Panc1 (cell line): ENCODE measurements at regions not wholly inside any gene's neighbourhood (a gene's known extent, or its start where the extent isn't known, plus 50 kb on each side); places are given as distances from the start of the nearest gene placed in this dataset.
"Not testable (repeated sequence)": the region's sequence is repeated elsewhere in the genome, so short reads cannot be mapped to it uniquely, and the experiment has no call there.

ENCODE experiments used
- ATAC-seq: fragments of 200-7000 bp; cut with Tn5 transposase; 2 replicates; pipeline ENCODE4 v1.9.1; 2020; ENCODE audit warnings: mild to moderate bottlenecking, moderate library complexity
- BruUV-seq: library from RNA; stranded (reverse); fragments of 400-500 nt; replicated peaks from 2 replicates; lab custom pipeline; 2021; lab: Mats Ljungman, UMichigan
- CTCF ChIA-PET: fragments of 300-600 bp; sonication (Branson Sonifier 250); formaldehyde crosslinking; loops from one replicate; lab custom pipeline; 2022; ENCODE audit warnings: antibody characterized with exemption; lab: Charles Lee
- POLR2A ChIA-PET: fragments of 300-600 bp; sonication (Branson Sonifier 250); formaldehyde crosslinking; loops from one replicate; lab custom pipeline; 2022; ENCODE audit warnings: antibody characterized with exemption; lab: Charles Lee
- DNase-seq: peaks from one replicate; pipeline ENCODE4 v3.0.0-alpha.2; 2010; ENCODE audit warnings: low read depth, low spot score
- H3K27ac ChIP-seq: 2 replicates; pipeline ENCODE4 v1.5.1; 2011; ENCODE audit warnings: mild to moderate bottlenecking, low read length, inconsistent platforms
- H3K27me3 ChIP-seq: fragments of 200-500 bp; sonication (Bioruptor generic); 2 replicates; pipeline ENCODE4 v1.6.0; 2014; ENCODE audit warnings: low read length, inconsistent platforms; ENCODE audit not compliant: control insufficient read depth, insufficient read depth
- H3K36me3 ChIP-seq: fragments of 200-500 bp; sonication (Bioruptor generic); 2 replicates; pipeline ENCODE4 v1.5.1; 2014; ENCODE audit warnings: inconsistent platforms, mild to moderate bottlenecking, low read length, moderate library complexity; ENCODE audit not compliant: control insufficient read depth, insufficient read depth
- H3K4me1 ChIP-seq: 2 replicates; pipeline ENCODE4 v1.5.1; 2011; ENCODE audit warnings: inconsistent platforms, mild to moderate bottlenecking, low read length, moderate library complexity; ENCODE audit not compliant: control insufficient read depth, insufficient read depth
- H3K4me3 ChIP-seq, 2 experiments: 2 replicates each; pipeline ENCODE4 v1.5.1; 2011 to 2012; ENCODE audit warnings: low read depth in 2 of 2, low read length in 2 of 2, mild to moderate bottlenecking in 2 of 2, inconsistent platforms in 1 of 2, moderate library complexity in 1 of 2
- H3K9me3 ChIP-seq: fragments of 200-500 bp; sonication (Bioruptor generic); 2 replicates; pipeline ENCODE4 v1.5.1; 2014; ENCODE audit warnings: low read depth, mild to moderate bottlenecking, inconsistent platforms, low read length, moderate library complexity; ENCODE audit not compliant: control insufficient read depth, insufficient read depth
- CTCF ChIP-seq: fragments of 450-650 bp; IDR thresholded peaks from 2 replicates; pipeline ENCODE4 v1.5.1; 2017; ENCODE audit warnings: mild to moderate bottlenecking
- POLR2AphosphoS5 ChIP-seq: IDR thresholded peaks from 2 replicates; pipeline ENCODE4 v1.6.1; 2012; ENCODE audit warnings: mild to moderate bottlenecking, low read depth, low read length, moderate library complexity
- REST ChIP-seq, 2 experiments: IDR thresholded peaks; 2 replicates each; pipeline ENCODE4 v1.6.1; 2011 to 2012; ENCODE audit warnings: low read depth in 2 of 2, control low read depth in 1 of 2, low read length in 1 of 2, mild to moderate bottlenecking in 1 of 2, moderate library complexity in 1 of 2; ENCODE audit not compliant: insufficient read depth in 1 of 2
- SIN3A ChIP-seq: IDR thresholded peaks from 2 replicates; pipeline ENCODE4 v1.6.1; 2012; ENCODE audit warnings: low read depth, mild to moderate bottlenecking, low read length, moderate library complexity, borderline replicate concordance; ENCODE audit not compliant: insufficient read depth
- TCF7L2 ChIP-seq: IDR thresholded peaks from 2 replicates; pipeline ENCODE4 v1.6.1; 2011; ENCODE audit warnings: mild to moderate bottlenecking, low read depth, low read length, inconsistent platforms
- in situ Hi-C: cut with HindIII; loops from 2 replicates; pipeline ENCODE4 v1.10.0; 2016; ENCODE audit warnings: low sequenced_read_pairs, low pct_unique_long_range_greater_than_20kb
- intact Hi-C: fragments of 100-400 bp; cut with micrococcal nuclease; formaldehyde crosslinking; loops from one replicate; pipeline ENCODE4 v1.10.0; 2022; ENCODE audit not compliant: unreplicated experiment

- intact Hi-C loops, H3K27me3 ChIP-seq, H3K9me3 ChIP-seq, ATAC-seq, CTCF ChIA-PET, H3K36me3 ChIP-seq, POLR2A ChIA-PET, in situ Hi-C loops, DNase-seq, H3K4me1 ChIP-seq, H3K27ac ChIP-seq, H3K4me3 ChIP-seq, BruUV-seq: not testable (repeated sequence)
These were observed 267.8 kb downstream of the SMARCA1 start for GRCh38 chrX:129255516-129255915.

- CTCF ChIA-PET, result no interaction called here
- intact Hi-C loops, result no loop called here
- Histone ChIP-seq H3K36me3 (no peaks in the 10 kb centered on the region), H3K9me3 (no peaks in the 10 kb centered on the region), H3K27me3 (no peaks in the 10 kb centered on the region), H3K4me3 (no peak overlapping the region), H3K4me1 (no peaks in the 10 kb centered on the region), H3K27ac (no peak overlapping the region)
- no peak for DNase-seq
- POLR2A ChIA-PET, result no interaction called here
- TF ChIP-seq POLR2AphosphoS5, result no peak
- TF ChIP-seq CTCF, result no peak
- TF ChIP-seq SIN3A, result no peak
- TF ChIP-seq REST (IDR thresholded peaks at IDR 0.05; ENCODE audit: insufficient read depth in 1 of 2, low read depth in 2 of 2, low read length in 1 of 2), result no peak
- TF ChIP-seq TCF7L2, result no peak
- BruUV-seq, result no TSS peak
- ATAC-seq, result no peak
- in situ Hi-C loops, result no loop called here
These were observed 273.7 kb downstream of the SMARCA1 start for GRCh38 chrX:129249563-129249962.

GRCh38 chrX:129247642-129248041 lies 275.6 kb downstream of the SMARCA1 start:
- ChIA-PET CTCF (no interaction called here), POLR2A (no interaction called here)
- in situ Hi-C loops (no loop called here), intact Hi-C loops (no loop called here)
- no peaks in the 10 kb centered on the region for H3K36me3 ChIP-seq
- H3K4me1 ChIP-seq, result no peaks in the 10 kb centered on the region
- H3K9me3 ChIP-seq, result no peaks in the 10 kb centered on the region
- BruUV-seq, result no TSS peak
- DNase-seq (no peak), ATAC-seq (no peak)
- no peak overlapping the region for H3K4me3 ChIP-seq
- H3K27me3 ChIP-seq, result no peaks in the 10 kb centered on the region
- TF ChIP-seq TCF7L2, result no peak
- TF ChIP-seq SIN3A, result no peak
- TF ChIP-seq CTCF, result no peak
- no peak for TF ChIP-seq REST (IDR thresholded peaks at IDR 0.05; ENCODE audit: insufficient read depth in 1 of 2, low read depth in 2 of 2, low read length in 1 of 2)
- TF ChIP-seq POLR2AphosphoS5, result no peak
- no peak overlapping the region for H3K27ac ChIP-seq
